GM12878 (cell line): ENCODE measurements at regions not wholly inside any gene's neighbourhood (a gene's known extent, or its start where the extent isn't known, plus 50 kb on each side); places are given as distances from the start of the nearest gene placed in this dataset.

ENCODE experiments used
- ATAC-seq: fragments of 200-7000 bp; cut with Tn5 transposase; 3 replicates; pipeline ENCODE4 v1.9.1; 2020; ENCODE audit warnings: mild to moderate bottlenecking, moderate library complexity
- BruUV-seq: library from RNA; stranded (reverse); fragments of 400-500 nt; replicated peaks from 2 replicates; lab custom pipeline; 2021; lab: Mats Ljungman, UMichigan
- CTCF ChIA-PET: fragments of 300-600 bp; sonication (Branson Sonifier 250); formaldehyde crosslinking; extraction: SDS; loops from one replicate; lab custom pipeline; 2021; ENCODE audit warnings: inconsistent platforms; lab: Yijun Ruan, JAX
- POLR2A ChIA-PET: fragments of 350-600 bp; formaldehyde crosslinking; extraction: SDS; loops from one replicate; lab custom pipeline; 2021; ENCODE audit warnings: inconsistent platforms; lab: Charles Lee
- RAD21 ChIA-PET: fragments of 300-600 bp; sonication (Branson Sonifier 250); formaldehyde crosslinking; loops from one replicate; lab custom pipeline; 2023; ENCODE audit warnings: antibody characterized with exemption; ENCODE audit not compliant: unreplicated experiment; lab: Charles Lee
- SMC1A ChIA-PET: fragments of 300-600 bp; sonication (Branson Sonifier 250); formaldehyde crosslinking; loops from one replicate; lab custom pipeline; 2023; ENCODE audit not compliant: unreplicated experiment, uncharacterized antibody; lab: Charles Lee
- DNase-seq: peaks from one replicate; pipeline ENCODE4 v3.0.0-alpha.2; 2011; ENCODE audit warnings: low read depth, low spot score
- FAIRE-seq: peaks from 3 replicates; lab custom pipeline; 2011; peaks lifted over from hg19 to GRCh38; lab: Jason Lieb, UNC
- H2AFZ ChIP-seq: 2 replicates; pipeline ENCODE4 v1.6.0; 2011; ENCODE audit warnings: low read depth, low read length, control low read depth; ENCODE audit not compliant: control insufficient read depth
- H3K27ac ChIP-seq: 2 replicates; pipeline ENCODE4 v1.5.1; 2011; ENCODE audit warnings: control low read depth; ENCODE audit not compliant: control insufficient read depth, insufficient read depth
- H3K27me3 ChIP-seq, 2 experiments: replicated peaks in 1 of 2; 2 replicates each; pipeline versions ENCODE4 v1.6.0 to v1.6.1; 2011; ENCODE audit warnings: low read length in 1 of 2; ENCODE audit not compliant: control insufficient read depth in 2 of 2, insufficient read depth in 2 of 2
- H3K36me3 ChIP-seq, 2 experiments: 2 replicates each; pipeline ENCODE4 v1.5.1; 2011; ENCODE audit warnings: low read length in 1 of 2; ENCODE audit not compliant: control insufficient read depth in 2 of 2, insufficient read depth in 2 of 2
- H3K4me1 ChIP-seq: 2 replicates; pipeline ENCODE4 v1.6.1; 2011; ENCODE audit warnings: mild to moderate bottlenecking, low read length, moderate library complexity, mixed read lengths; ENCODE audit not compliant: control insufficient read depth, insufficient read depth
- H3K4me2 ChIP-seq: 2 replicates; pipeline ENCODE4 v1.6.0; 2011; ENCODE audit warnings: control low read depth; ENCODE audit not compliant: control insufficient read depth, insufficient read depth
- H3K4me3 ChIP-seq: fragments of 200-600 bp; sonication (generic); 2 replicates; pipeline ENCODE4 v1.5.1; 2016
- H3K79me2 ChIP-seq: 2 replicates; pipeline ENCODE4 v1.6.0; 2011; ENCODE audit warnings: low read length; ENCODE audit not compliant: control insufficient read depth, insufficient read depth
- H3K9ac ChIP-seq: 2 replicates; pipeline ENCODE4 v1.8.0; 2011; ENCODE audit warnings: low read length, control low read depth, mixed read lengths; ENCODE audit not compliant: control insufficient read depth, insufficient read depth
- H3K9me3 ChIP-seq: replicated peaks from 3 replicates; pipeline ENCODE4 v1.5.1; 2011; ENCODE audit warnings: mild to moderate bottlenecking, low read length; ENCODE audit not compliant: control insufficient read depth, insufficient read depth
- H4K20me1 ChIP-seq: 2 replicates; pipeline ENCODE4 v1.6.0; 2011; ENCODE audit not compliant: control insufficient read depth, insufficient read depth
- ATF2 ChIP-seq: IDR thresholded peaks from 2 replicates; pipeline ENCODE4 v1.6.1; 2012; ENCODE audit warnings: low read length, inconsistent platforms
- HDGF ChIP-seq: fragments of 450-650 bp; IDR thresholded peaks from 2 replicates; pipeline ENCODE4 v1.6.1; 2016; ENCODE audit warnings: antibody characterized with exemption
- MAX ChIP-seq: IDR thresholded peaks from 2 replicates; pipeline ENCODE4 v1.6.1; 2012; ENCODE audit warnings: low read depth, low read length, improper control_type of control experiment
- NFYB ChIP-seq: IDR thresholded peaks from 2 replicates; pipeline ENCODE4 v1.6.1; 2011; ENCODE audit warnings: low read depth, mild to moderate bottlenecking, low read length, improper control_type of control experiment, moderate library complexity; ENCODE audit not compliant: insufficient read depth
- TCF3 ChIP-seq: IDR thresholded peaks from 2 replicates; pipeline ENCODE4 v1.6.1; 2012; ENCODE audit warnings: low read depth, mild to moderate bottlenecking, low read length, borderline replicate concordance; ENCODE audit not compliant: insufficient read depth
- USF2 ChIP-seq: IDR thresholded peaks from 2 replicates; pipeline ENCODE4 v1.6.1; 2011; ENCODE audit warnings: low read depth, low read length, improper control_type of control experiment, borderline replicate concordance
- WGBS: methylation state at CpG from one replicate; pipeline ENCODE4 v1.1.6; 2016; ENCODE audit warnings: low lambda C conversion rate; ENCODE audit not compliant: insufficient replicate concordance, insufficient coverage; ENCODE audit errors: missing lambda C conversion rate; 5-methylcytosine and 5-hydroxymethylcytosine counted together
- in situ Hi-C: fragments of 300-500 bp; cut with MboI; formaldehyde crosslinking; loops from 9 replicates; pipeline ENCODE4 v1.14.3; 2018; ENCODE audit warnings: mixed read lengths
- intact Hi-C: fragments of 100-400 bp; cut with micrococcal nuclease; formaldehyde crosslinking; loops from one replicate; pipeline ENCODE4 v1.14.2; 2022; ENCODE audit not compliant: unreplicated experiment

GRCh38 chr9:82073551-82074543, 85.3 kb downstream of the SPATA31D1 start:
- H3K4me1 ChIP-seq, result no peaks in the 10 kb centered on the region
- H3K27me3 ChIP-seq, result no peaks in the 10 kb centered on the region
- H3K4me2 ChIP-seq, result no peak overlapping the region
- H3K79me2 ChIP-seq, result no peaks in the 10 kb centered on the region
- DNase-seq, result no peak
- no TSS peak for BruUV-seq
- WGBS, result 0% methylated on average over 2 of the region's 2 CpGs
- FAIRE-seq, result no peak
- no peak overlapping the region for H2AFZ ChIP-seq
- intact Hi-C loops, result no loop called here
- ChIA-PET POLR2A (no interaction called here), CTCF (no interaction called here), SMC1A (interaction anchor here (0.7 kb wide), 1 partner anchor 389 kb away, joined by 3 read pairs; no protein-coding TSS in a partner anchor), RAD21 (interaction anchor here (0.6 kb wide), 1 partner anchor 1610 kb away, joined by 3 read pairs; no protein-coding TSS in a partner anchor)
- H3K4me3 ChIP-seq, result no peak overlapping the region
- ATAC-seq, result no peak
- H3K36me3 ChIP-seq, result no peaks in the 10 kb centered on the region
- H3K9ac ChIP-seq, result no peak overlapping the region
- no peak overlapping the region for H3K27ac ChIP-seq
- no peaks in the 10 kb centered on the region for H3K9me3 ChIP-seq
- H4K20me1 ChIP-seq, result no peaks in the 10 kb centered on the region
- in situ Hi-C loops, result loop anchor here (25.0 kb wide), 1 partner anchor 112 kb away; no protein-coding TSS in a partner anchor
- TF ChIP-seq ATF2 (no peak), MAX (no peak), NFYB (no peak), HDGF (no peak), TCF3 (no peak), USF2 (no peak)
- TF ChIP-seq, all 136 proteins: peak for 0
